ENCODE measurements at regions not wholly inside any gene's neighbourhood (a gene's known extent, or its start where the extent isn't known, plus 50 kb on each side); places are given as distances from the start of the nearest gene placed in this dataset.

- TF ChIP-seq, protein P1, sequence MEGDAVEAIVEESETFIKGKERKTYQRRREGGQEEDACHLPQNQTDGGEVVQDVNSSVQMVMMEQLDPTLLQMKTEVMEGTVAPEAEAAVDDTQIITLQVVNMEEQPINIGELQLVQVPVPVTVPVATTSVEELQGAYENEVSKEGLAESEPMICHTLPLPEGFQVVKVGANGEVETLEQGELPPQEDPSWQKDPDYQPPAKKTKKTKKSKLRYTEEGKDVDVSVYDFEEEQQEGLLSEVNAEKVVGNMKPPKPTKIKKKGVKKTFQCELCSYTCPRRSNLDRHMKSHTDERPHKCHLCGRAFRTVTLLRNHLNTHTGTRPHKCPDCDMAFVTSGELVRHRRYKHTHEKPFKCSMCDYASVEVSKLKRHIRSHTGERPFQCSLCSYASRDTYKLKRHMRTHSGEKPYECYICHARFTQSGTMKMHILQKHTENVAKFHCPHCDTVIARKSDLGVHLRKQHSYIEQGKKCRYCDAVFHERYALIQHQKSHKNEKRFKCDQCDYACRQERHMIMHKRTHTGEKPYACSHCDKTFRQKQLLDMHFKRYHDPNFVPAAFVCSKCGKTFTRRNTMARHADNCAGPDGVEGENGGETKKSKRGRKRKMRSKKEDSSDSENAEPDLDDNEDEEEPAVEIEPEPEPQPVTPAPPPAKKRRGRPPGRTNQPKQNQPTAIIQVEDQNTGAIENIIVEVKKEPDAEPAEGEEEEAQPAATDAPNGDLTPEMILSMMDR (conservative IDR thresholded peaks at IDR 0.05 in 1 of 2, IDR thresholded peaks at IDR 0.05 in 1 of 2; ENCODE audit: low read depth in 1 of 2, low read length in 2 of 2): no peak
- TF ChIP-seq EZH2 (IDR thresholded peaks at IDR 0.05; ENCODE audit: low read length, missing control alignments): no peak
Observed at GRCh38 chr2:201978333-201978732, 55.3 kb upstream of the FZD7 start.
